Left renal pelvis (tissue), 4 donors: ENCODE measurements at regions not wholly inside any gene's neighbourhood (a gene's known extent, or its start where the extent isn't known, plus 50 kb on each side); places are given as distances from the start of the nearest gene placed in this dataset.
"Not testable (repeated sequence)": the region's sequence is repeated elsewhere in the genome, so short reads cannot be mapped to it uniquely, and the experiment has no call there.

ENCODE experiments used
- DNase-seq, 4 donors: peaks; one replicate each; pipeline ENCODE4 v3.0.0-alpha.2; 2013; ENCODE audit warnings: low read depth in 4 of 4, low spot score in 3 of 4

- DNase-seq = no peak
These were observed 474.6 kb downstream of the MATN1 start for GRCh38 chr1:30248774-30249173.

DNA sequence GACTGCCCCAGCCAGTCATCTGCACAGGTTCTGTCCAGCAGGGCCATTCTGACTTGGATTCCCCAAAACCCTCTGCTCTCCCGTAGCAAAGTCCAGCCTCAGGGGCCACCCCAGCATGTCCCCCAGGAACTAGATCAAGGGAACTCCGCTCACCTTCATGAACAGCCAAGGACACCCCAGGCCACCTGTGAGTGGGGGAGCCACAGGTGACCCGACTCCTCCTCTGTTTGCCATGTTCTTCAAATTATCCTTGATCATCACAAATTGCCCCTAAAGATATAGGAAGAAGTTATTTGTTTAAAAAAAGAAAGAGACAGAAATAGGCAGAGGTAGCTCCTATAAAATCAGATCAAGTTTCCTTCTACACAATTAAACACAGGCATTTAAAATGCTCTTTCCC, 475.0 kb downstream of the MATN1 start:
- no peak for DNase-seq

GRCh38 chr1:30244801-30245200, 478.6 kb downstream of the MATN1 start:
- no peak for DNase-seq

DNA sequence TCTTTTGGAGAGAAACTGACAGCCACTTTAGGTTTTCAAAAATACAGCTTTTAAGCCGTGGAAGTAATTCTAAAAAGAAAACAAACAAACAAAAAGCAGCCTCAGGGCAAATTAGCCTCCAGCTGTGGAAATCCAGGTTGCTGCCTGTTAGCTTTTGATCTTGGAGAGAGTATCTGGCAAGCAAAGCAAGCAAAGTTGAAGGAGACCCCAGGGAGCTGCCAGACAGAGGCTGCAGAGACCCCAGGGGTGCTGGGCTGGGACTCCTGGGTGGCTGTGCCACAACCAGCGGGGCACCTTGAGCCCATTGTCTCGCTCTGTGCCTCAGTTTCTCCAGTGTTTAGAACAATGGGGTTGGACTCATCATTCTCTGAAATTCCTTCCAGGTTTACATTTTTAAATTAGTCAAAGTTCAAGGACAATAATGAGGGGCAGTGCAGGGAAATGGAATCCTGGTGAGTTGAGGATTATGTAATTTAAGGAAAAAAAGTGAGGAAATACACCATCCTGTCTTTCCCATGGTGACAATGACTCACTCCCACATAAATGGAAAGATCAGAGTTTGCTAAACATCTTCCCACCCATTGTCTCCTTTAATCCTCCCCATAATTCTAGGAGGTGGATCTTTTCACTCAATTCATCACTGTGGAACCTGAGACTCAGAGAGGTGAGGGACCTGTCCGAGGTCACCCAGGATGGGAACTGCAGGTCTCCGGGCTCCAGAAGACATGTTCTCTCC, 480.5 kb downstream of the MATN1 start:
- no peak for DNase-seq

- DNase-seq = peak in 3 of 4 donors; percentile 5 to 45 (median 12)
These were observed 481.2 kb downstream of the MATN1 start for GRCh38 chr1:30242168-30242567.

- no peak for DNase-seq
These were observed 481.7 kb downstream of the MATN1 start for GRCh38 chr1:30241681-30242080.

DNA sequence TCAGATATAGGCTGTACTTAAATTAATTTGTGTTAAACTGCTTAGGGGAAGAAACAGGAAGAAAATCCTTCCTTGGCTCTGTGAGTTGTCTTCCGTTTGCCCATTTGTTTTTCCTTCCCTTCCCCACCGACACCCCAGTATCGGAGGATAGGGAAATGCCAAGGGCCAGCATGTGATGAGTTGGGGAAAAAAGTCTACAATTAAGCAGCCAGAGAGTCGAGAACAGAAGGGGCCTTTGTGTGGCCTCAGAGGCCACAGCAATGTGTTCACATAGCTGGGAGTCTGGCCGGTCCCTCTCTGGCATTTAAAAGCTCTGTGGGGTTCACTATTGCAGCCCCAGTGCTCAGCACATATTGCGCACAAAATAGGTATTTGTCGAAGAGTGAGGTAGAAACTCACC, 489.3 kb downstream of the MATN1 start:
- DNase-seq = no peak

DNA sequence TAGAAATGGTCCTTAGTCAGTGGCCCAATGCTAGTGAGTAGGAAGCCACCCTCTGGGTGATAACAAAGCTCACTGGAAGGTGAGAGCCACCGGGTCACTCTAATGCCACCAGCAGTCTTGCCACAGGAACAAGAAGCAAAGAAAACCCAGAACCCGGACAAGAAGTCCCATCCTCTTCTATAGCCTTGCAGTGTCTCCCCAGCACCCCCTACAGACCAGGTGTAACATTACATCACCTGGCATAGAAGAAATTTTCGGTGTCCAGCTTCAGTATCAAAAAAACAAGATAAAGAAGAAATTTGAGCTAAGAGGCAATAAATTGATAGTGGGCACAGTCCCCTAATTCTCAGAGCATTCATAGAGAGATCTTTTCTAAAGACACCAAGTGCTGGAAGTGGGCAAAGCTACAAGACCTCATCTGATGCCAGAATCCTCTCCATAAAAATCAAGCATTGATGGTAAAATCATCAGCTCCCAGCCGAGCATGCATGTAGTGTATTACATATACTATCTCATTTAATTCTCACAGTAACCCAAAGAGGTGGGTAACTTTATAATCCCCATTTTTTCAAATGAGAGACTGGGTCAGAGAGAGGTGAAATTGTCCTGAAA, 491.0 kb downstream of the MATN1 start:
- DNase-seq = no peak

DNA sequence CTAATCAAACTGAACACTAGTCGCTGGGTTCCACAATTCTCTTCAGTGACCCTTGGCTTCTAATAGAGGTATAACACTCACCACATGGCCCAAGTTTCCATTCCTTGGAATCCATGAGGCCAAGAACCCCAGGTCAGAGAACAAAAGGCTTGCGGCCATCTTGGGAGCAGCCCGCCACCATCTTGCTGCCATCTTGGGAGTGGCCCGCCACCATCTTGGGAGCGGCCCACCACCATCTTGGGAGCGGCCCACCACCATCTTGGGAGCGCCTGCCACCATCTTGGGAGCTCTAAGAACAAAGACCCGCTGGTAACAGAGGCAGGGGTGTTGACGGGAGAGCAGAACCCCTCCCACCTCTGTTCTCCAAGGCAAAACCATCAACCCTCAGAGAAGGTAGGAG, 493.4 kb downstream of the MATN1 start:
- no peak for DNase-seq

GRCh38 chr1:30229557-30229956, 493.8 kb downstream of the MATN1 start:
- no peak for DNase-seq

DNA sequence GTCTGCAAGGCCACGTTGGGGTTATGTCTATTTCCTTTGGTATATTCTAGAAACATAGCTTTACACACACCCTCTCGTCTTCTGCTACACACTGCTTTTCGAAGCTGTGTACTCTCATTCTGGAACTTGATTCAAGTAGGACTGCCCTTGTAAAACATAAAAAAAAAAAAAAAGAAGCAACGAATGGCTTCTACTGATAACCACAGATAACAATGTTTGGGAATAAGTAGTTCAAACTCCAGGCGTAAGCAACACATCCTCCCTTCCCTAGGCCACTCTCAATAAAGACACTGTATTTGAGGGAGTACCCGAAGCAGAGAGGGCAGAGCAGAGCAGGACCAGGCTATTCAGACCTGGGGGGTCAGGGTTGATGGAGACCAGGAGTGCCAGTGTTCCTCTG, 496.7 kb downstream of the MATN1 start:
- no peak for DNase-seq

DNA sequence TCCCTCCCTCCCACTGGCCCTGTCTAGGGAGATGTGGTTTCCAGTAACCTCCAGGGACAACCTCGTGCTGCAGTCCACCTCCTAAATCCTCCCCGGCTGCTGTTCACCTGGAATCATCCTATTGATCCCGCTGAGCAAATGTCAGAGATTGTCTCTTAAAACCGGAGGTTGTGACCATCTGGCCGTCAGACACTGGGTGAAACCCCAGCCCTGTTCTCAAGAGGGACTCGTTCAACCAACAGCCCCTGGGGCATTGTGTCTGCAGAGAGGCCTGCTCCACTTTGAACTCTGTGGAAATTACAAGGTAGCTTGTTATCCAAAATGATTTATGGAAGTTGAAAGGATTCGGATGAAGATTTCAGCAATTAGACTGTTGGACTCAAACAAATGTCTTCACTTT, 498.0 kb downstream of the MATN1 start:
- no peak for DNase-seq

DNA sequence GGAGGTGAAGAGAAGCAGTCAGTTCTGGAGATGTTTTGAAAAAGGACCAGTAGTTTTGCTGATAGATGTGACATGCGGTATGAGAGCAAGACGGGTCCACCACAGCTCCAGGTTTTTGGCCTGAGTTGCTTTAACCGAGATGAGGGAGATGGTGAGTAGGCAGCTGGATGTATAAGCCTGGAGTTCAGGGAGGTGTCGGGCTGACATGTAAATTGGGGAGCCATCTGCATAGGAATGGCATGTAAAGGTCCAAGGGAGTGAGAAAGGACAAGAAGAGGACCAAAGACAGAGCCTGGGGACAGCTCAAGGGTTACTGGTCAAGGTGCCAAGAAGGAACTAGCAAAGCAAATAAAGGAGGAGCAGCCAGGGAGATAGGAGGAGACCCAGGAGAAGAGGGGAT, 503.7 kb downstream of the MATN1 start:
- DNase-seq = no peak

DNA sequence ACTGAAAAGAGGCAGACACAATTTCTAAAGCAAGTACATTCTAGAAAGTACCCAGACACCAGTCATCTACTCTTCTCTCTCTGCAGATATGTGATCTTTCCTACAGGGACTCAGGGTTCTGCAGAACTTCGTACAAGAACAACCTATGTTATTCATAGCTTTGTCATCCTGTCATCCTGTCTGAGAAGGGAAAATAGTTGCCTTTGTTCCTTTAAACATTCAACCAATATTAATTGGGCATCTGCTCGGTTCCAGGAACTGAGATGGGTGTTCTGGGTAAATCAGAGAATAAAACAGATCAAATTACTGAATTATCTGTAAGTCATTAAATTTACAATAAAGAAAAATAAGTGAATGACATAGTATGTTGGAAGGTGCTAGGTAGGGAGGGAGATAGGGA, 504.9 kb downstream of the MATN1 start:
- DNase-seq = no peak

GRCh38 chr1:30216602-30217001, 506.8 kb downstream of the MATN1 start:
- DNase-seq = no peak

GRCh38 chr1:30213936-30214335, 509.4 kb downstream of the MATN1 start:
- DNase-seq = no peak

DNA sequence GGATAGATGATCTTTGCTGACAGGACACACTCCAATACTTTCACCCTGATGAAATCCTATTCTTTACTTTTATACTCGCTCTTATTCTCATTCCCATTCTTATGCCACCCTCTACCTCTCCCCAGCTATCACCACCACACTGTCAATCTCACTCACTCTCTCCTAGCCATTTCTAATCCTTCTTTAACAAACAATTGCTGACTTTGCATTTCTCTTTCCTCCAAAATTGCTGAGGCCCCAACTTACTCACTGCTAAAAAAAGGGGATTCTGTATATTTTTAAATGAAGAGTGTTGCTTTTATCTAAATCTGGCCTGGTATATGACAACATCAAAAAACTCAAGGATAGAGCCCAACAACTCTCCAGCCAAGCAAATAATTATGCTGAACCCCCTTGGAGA, 515.4 kb downstream of the MATN1 start:
- not testable (repeated sequence) for DNase-seq

- DNase-seq = not testable (repeated sequence)
These were observed 516.8 kb downstream of the MATN1 start for GRCh38 chr1:30206631-30207030.

DNA sequence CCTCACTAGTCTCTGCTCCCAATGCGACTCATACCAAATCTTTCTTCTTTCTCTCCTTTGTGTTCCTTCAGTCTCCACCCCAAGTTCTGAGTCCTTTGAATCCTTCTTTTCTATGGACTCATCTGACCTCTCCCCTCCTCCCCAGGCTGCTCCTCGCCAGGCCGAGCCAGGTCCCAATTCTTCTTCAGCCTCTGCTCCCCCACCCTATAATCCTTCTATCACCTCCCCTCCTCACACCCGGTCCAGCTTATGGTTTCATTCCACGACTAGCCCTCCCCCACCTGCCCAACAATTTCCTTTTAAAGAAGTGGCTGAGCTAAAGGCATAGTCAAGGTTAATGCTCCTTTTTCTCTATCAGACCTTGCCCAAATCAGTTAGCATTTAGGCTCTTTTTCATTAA, 518.5 kb downstream of the MATN1 start:
- not testable (repeated sequence) for DNase-seq

DNA sequence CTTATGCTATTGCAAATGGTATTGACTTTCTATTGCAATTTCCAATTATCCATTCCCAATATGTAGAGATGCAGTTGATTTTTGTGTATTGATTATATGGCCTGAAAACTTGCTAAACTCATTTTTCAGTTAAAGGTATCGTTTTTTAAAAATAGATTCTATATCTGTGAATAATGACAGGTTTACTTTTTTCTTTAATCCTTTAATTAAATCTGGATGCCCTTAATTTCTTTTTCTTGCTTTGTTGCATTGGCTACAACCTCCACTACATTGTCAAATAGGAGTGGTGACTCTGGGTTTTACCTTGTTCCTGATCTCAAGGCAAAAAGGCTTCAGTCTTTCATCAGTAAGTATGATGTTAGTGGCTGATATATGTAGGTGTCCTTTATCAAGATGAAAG, 522.4 kb downstream of the MATN1 start:
- DNase-seq = no peak

DNA sequence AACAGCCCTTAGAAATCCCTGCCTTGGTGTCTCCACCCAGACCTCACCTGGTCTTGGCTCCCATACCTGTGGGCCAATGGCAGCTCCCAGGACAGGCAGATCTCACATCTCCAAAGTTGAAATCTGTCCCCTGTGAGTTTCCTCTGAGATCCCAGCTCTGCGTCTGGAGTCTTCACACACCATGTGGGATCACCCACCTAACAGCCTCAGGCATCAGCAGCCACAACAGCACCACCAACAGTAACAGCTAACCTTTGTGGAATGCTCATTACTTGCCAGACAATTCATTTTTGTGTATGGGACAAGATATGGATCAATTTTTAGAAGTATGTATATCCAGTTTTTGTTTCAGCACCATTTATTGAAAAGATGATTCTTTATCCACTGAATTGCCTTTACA, 523.2 kb downstream of the MATN1 start:
- no peak for DNase-seq

GRCh38 chr1:30199563-30199962, 523.8 kb downstream of the MATN1 start:
- DNase-seq = no peak
